ENCODE measurements at regions not wholly inside any gene's neighbourhood (a gene's known extent, or its start where the extent isn't known, plus 50 kb on each side); places are given as distances from the start of the nearest gene placed in this dataset.
"Not testable (repeated sequence)": the region's sequence is repeated elsewhere in the genome, so short reads cannot be mapped to it uniquely, and the experiment has no call there.

DNA sequence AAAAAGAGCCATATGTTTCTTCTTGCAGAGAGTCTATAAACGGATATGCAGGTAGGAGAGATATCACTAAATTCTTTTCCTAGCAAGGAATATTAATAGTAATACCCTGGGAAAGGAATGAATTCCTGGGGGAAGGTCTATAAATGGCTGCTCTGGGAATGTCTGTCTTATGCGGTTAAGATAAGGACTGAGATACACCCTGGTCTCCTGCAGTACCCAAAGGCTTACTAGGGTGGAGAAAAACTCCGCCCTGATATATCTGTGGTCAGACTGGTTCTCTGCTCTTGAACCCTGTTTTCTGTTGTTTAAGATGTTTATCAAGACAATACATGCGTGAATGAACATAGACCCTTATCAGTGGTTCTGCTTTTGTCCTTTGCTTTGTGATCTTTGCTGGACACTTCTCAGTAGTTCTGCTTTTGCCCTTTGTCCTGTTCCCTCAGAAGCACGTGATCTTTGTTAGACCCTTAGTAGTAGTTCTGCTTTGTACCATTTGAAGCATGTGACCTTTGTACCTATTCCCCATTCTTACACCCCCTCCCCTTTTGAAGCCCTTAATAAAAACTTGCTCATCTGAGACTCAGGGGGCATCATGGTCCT is 173.1 kb upstream of the CCZ1B start:
- TF ChIP-seq, protein P1, sequence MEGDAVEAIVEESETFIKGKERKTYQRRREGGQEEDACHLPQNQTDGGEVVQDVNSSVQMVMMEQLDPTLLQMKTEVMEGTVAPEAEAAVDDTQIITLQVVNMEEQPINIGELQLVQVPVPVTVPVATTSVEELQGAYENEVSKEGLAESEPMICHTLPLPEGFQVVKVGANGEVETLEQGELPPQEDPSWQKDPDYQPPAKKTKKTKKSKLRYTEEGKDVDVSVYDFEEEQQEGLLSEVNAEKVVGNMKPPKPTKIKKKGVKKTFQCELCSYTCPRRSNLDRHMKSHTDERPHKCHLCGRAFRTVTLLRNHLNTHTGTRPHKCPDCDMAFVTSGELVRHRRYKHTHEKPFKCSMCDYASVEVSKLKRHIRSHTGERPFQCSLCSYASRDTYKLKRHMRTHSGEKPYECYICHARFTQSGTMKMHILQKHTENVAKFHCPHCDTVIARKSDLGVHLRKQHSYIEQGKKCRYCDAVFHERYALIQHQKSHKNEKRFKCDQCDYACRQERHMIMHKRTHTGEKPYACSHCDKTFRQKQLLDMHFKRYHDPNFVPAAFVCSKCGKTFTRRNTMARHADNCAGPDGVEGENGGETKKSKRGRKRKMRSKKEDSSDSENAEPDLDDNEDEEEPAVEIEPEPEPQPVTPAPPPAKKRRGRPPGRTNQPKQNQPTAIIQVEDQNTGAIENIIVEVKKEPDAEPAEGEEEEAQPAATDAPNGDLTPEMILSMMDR (IDR thresholded peaks at IDR 0.05) = not testable (repeated sequence)
- TF ChIP-seq POLR2A (IDR thresholded peaks at IDR 0.05) = not testable (repeated sequence)

Data from gastroesophageal sphincter (tissue), 3 donors.